ENCODE measurements at regions not wholly inside any gene's neighbourhood (a gene's known extent, or its start where the extent isn't known, plus 50 kb on each side); places are given as distances from the start of the nearest gene placed in this dataset.
"Not testable (repeated sequence)": the region's sequence is repeated elsewhere in the genome, so short reads cannot be mapped to it uniquely, and the experiment has no call there.

GRCh38 chr10:6924166-6924565 is 344.1 kb upstream of the PRKCQ start:
- Histone ChIP-seq H3K9me2 (replicated peaks; ENCODE audit: low read length) (no peaks in the 10 kb centered on the region), H3K27me3 (ENCODE audit: low read length) (peaks cover 5% of the 10 kb centered on the region; the same call in 1 of the 2 replicates), H3K9me3 (ENCODE audit: low read length) (no peaks in the 10 kb centered on the region), H4K20me1 (ENCODE audit: low read length) (no peaks in the 10 kb centered on the region), H3K4me3 (ENCODE audit: low read length) (no peak overlapping the region), H2AFZ (ENCODE audit: low read length) (no peak overlapping the region), H3K27ac (ENCODE audit: low read length) (no peak overlapping the region), H3K79me2 (ENCODE audit: low read length) (no peaks in the 10 kb centered on the region), H3K9ac (ENCODE audit: low read length) (no peak overlapping the region), H3K36me3 (ENCODE audit: low read depth, low read length) (no peaks in the 10 kb centered on the region), H3K4me1 (ENCODE audit: insufficient read depth, low read length) (no peaks in the 10 kb centered on the region), H3K4me2 (ENCODE audit: low read length) (no peak overlapping the region), H3F3A (ENCODE audit: low read length, unreplicated experiment) (no peaks in the 10 kb centered on the region)
- ATAC-seq (peak; percentile 45; the same call in 1 of the 2 replicates), DNase-seq (peak; percentile 39)
- intact Hi-C loops (cut with micrococcal nuclease), result loop anchor here (5.0 kb wide), 1 partner anchor 493 kb away; no protein-coding TSS in a partner anchor
- ChIA-PET CTCF (no interaction called here), POLR2A (ENCODE audit: unreplicated experiment) (no interaction called here)
- TF ChIP-seq CTCF (conservative IDR thresholded peaks at IDR 0.05; ENCODE audit: low read depth, low read length) (no peak), EZH2 (IDR thresholded peaks at IDR 0.05; ENCODE audit: low read length, unreplicated experiment) (no peak), EZH2phosphoT487 (IDR thresholded peaks at IDR 0.05; ENCODE audit: borderline replicate concordance, low read length) (no peak)
- BruUV-seq (replicated peaks), result no TSS peak

- H3K27me3 ChIP-seq (ENCODE audit: low read length); H3K9me3 ChIP-seq (ENCODE audit: low read length); ATAC-seq; H3K27ac ChIP-seq (ENCODE audit: low read length); H3K4me1 ChIP-seq (ENCODE audit: insufficient read depth, low read length); H2AFZ ChIP-seq (ENCODE audit: low read length); POLR2A ChIA-PET (ENCODE audit: unreplicated experiment); H4K20me1 ChIP-seq (ENCODE audit: low read length); H3K9me2 ChIP-seq (replicated peaks; ENCODE audit: low read length); H3K79me2 ChIP-seq (ENCODE audit: low read length); H3F3A ChIP-seq (ENCODE audit: low read length, unreplicated experiment); DNase-seq; H3K36me3 ChIP-seq (ENCODE audit: low read depth, low read length); H3K9ac ChIP-seq (ENCODE audit: low read length); H3K4me3 ChIP-seq (ENCODE audit: low read length); H3K4me2 ChIP-seq (ENCODE audit: low read length); BruUV-seq (replicated peaks); CTCF ChIA-PET: not testable (repeated sequence)
- intact Hi-C loops (cut with micrococcal nuclease), result loop anchor here (5.0 kb wide), 1 partner anchor 496 kb away; no protein-coding TSS in a partner anchor
Measured at GRCh38 chr10:6921026-6921425, 340.9 kb upstream of the PRKCQ start.

- BruUV-seq (replicated peaks), result no TSS peak
- no peaks in the 10 kb centered on the region; the same call in 1 of the 2 replicates for H3K36me3 ChIP-seq (ENCODE audit: low read depth, low read length)
- peak; percentile 38 for DNase-seq
- peak; percentile 64; the same call in 1 of the 2 replicates for ATAC-seq
- no peak overlapping the region for H2AFZ ChIP-seq (ENCODE audit: low read length)
- H3K9me3 ChIP-seq (ENCODE audit: low read length), result no peaks in the 10 kb centered on the region
- H3K4me2 ChIP-seq (ENCODE audit: low read length), result peak overlapping the region; percentile 37
- no peak overlapping the region for H3K27ac ChIP-seq (ENCODE audit: low read length)
- H3K9ac ChIP-seq (ENCODE audit: low read length), result no peak overlapping the region
- no peaks in the 10 kb centered on the region for H3K4me1 ChIP-seq (ENCODE audit: insufficient read depth, low read length)
- H3K9me2 ChIP-seq (replicated peaks; ENCODE audit: low read length), result no peaks in the 10 kb centered on the region
- intact Hi-C loops (cut with micrococcal nuclease), result loop anchor here (5.0 kb wide), 1 partner anchor 497 kb away; no protein-coding TSS in a partner anchor
- ChIA-PET CTCF (no interaction called here), POLR2A (ENCODE audit: unreplicated experiment) (no interaction called here)
- no peaks in the 10 kb centered on the region for H3K27me3 ChIP-seq (ENCODE audit: low read length)
- H3F3A ChIP-seq (ENCODE audit: low read length, unreplicated experiment), result no peaks in the 10 kb centered on the region
- H4K20me1 ChIP-seq (ENCODE audit: low read length), result no peaks in the 10 kb centered on the region
- H3K4me3 ChIP-seq (ENCODE audit: low read length), result no peak overlapping the region
- H3K79me2 ChIP-seq (ENCODE audit: low read length), result no peaks in the 10 kb centered on the region
- TF ChIP-seq EZH2phosphoT487 (IDR thresholded peaks at IDR 0.05; ENCODE audit: borderline replicate concordance, low read length) (no peak), CTCF (conservative IDR thresholded peaks at IDR 0.05; ENCODE audit: low read depth, low read length) (peak; percentile 59)
Measured at GRCh38 chr10:6920072-6921019, 340.3 kb upstream of the PRKCQ start.
